GDM1 (cell line): ENCODE measurements at regions not wholly inside any gene's neighbourhood (a gene's known extent, or its start where the extent isn't known, plus 50 kb on each side); places are given as distances from the start of the nearest gene placed in this dataset.

Experiments
- DNase-seq: peaks from one replicate; lab custom pipeline; 2025; lab: John Stamatoyannopoulos, UW

- DNase-seq = no peak
These were observed 207.0 kb upstream of the FOXA2 start for GRCh38 chr20:22791396-22791795.

GRCh38 chr20:22791877-22792525, 207.6 kb upstream of the FOXA2 start:
- DNase-seq = no peak

- no peak for DNase-seq
These were observed 209.8 kb upstream of the FOXA2 start for GRCh38 chr20:22794200-22794599.

GRCh38 chr20:22795433-22795832, 211.1 kb upstream of the FOXA2 start:
- DNase-seq = no peak

GRCh38 chr20:22795871-22796270, 211.5 kb upstream of the FOXA2 start:
- DNase-seq = no peak

GRCh38 chr20:22796469-22797077, 212.2 kb upstream of the FOXA2 start:
- DNase-seq = no peak

GRCh38 chr20:22797103-22797502, 212.7 kb upstream of the FOXA2 start:
- no peak for DNase-seq

- DNase-seq = no peak
These were observed 215.3 kb upstream of the FOXA2 start for GRCh38 chr20:22799687-22800086.

GRCh38 chr20:22800129-22800528, 215.8 kb upstream of the FOXA2 start:
- DNase-seq = no peak

GRCh38 chr20:22801528-22801927, 217.2 kb upstream of the FOXA2 start:
- no peak for DNase-seq

GRCh38 chr20:22802296-22802695, 217.9 kb upstream of the FOXA2 start:
- DNase-seq = no peak

GRCh38 chr20:22805219-22805618, 220.8 kb upstream of the FOXA2 start:
- DNase-seq = peak; percentile 17

GRCh38 chr20:22805996-22806395, 221.6 kb upstream of the FOXA2 start:
- DNase-seq = no peak

GRCh38 chr20:22807045-22807444, 222.7 kb upstream of the FOXA2 start:
- no peak for DNase-seq

- no peak for DNase-seq
These were observed 223.4 kb upstream of the FOXA2 start for GRCh38 chr20:22807646-22808244.

GRCh38 chr20:22808628-22809027, 224.3 kb upstream of the FOXA2 start:
- no peak for DNase-seq

GRCh38 chr20:22810030-22810429, 225.1 kb upstream of the SSTR4 start:
- DNase-seq = no peak

GRCh38 chr20:22810626-22811569, 224.2 kb upstream of the SSTR4 start:
- no peak for DNase-seq

- no peak for DNase-seq
These were observed 220.5 kb upstream of the SSTR4 start for GRCh38 chr20:22814471-22815205.

GRCh38 chr20:22815206-22815551, 219.9 kb upstream of the SSTR4 start:
- no peak for DNase-seq

- DNase-seq = no peak
These were observed 219.4 kb upstream of the SSTR4 start for GRCh38 chr20:22815603-22816315.
